ENCODE measurements at regions not wholly inside any gene's neighbourhood (a gene's known extent, or its start where the extent isn't known, plus 50 kb on each side); places are given as distances from the start of the nearest gene placed in this dataset.
"Not testable (repeated sequence)": the region's sequence is repeated elsewhere in the genome, so short reads cannot be mapped to it uniquely, and the experiment has no call there.

GRCh38 chr9:78676009-78676408 lies 379.1 kb downstream of the PSAT1 start:
- FAIRE-seq, result no peak

GRCh38 chr9:78676623-78677022 lies 379.7 kb downstream of the PSAT1 start:
- no peak for FAIRE-seq

GRCh38 chr9:78677326-78677725 lies 380.4 kb downstream of the PSAT1 start:
- FAIRE-seq, result no peak

- FAIRE-seq, result no peak
Measured at GRCh38 chr9:78678877-78679276, 382.0 kb downstream of the PSAT1 start.

- FAIRE-seq, result no peak
Measured at GRCh38 chr9:78680196-78680595, 383.3 kb downstream of the PSAT1 start.

- peak; percentile 37 for FAIRE-seq
Measured at GRCh38 chr9:78682216-78682615, 385.3 kb downstream of the PSAT1 start.

GRCh38 chr9:78685471-78685870 lies 388.5 kb downstream of the PSAT1 start:
- FAIRE-seq, result no peak

- no peak for FAIRE-seq
Measured at GRCh38 chr9:78688796-78689195, 391.9 kb downstream of the PSAT1 start.

- no peak for FAIRE-seq
Measured at GRCh38 chr9:78691542-78691941, 394.6 kb downstream of the PSAT1 start.

- no peak for FAIRE-seq
Measured at GRCh38 chr9:78692871-78693270, 395.9 kb downstream of the PSAT1 start.

GRCh38 chr9:78694974-78695373 lies 398.0 kb downstream of the PSAT1 start:
- FAIRE-seq, result no peak

- FAIRE-seq, result no peak
Measured at GRCh38 chr9:78695519-78695918, 398.6 kb downstream of the PSAT1 start.

GRCh38 chr9:78697618-78698017 lies 400.7 kb downstream of the PSAT1 start:
- no peak for FAIRE-seq

GRCh38 chr9:78698371-78698770 lies 401.4 kb downstream of the PSAT1 start:
- FAIRE-seq, result no peak

GRCh38 chr9:78699217-78699616 lies 402.3 kb downstream of the PSAT1 start:
- not testable (repeated sequence) for FAIRE-seq

- not testable (repeated sequence) for FAIRE-seq
Measured at GRCh38 chr9:78704153-78704552, 407.2 kb downstream of the PSAT1 start.

GRCh38 chr9:78707080-78707479 lies 410.2 kb downstream of the PSAT1 start:
- FAIRE-seq, result no peak

GRCh38 chr9:78707481-78707991 lies 410.6 kb downstream of the PSAT1 start:
- FAIRE-seq, result peak; percentile 51

GRCh38 chr9:78712903-78713613 lies 416.1 kb downstream of the PSAT1 start:
- FAIRE-seq, result no peak

- FAIRE-seq, result no peak
Measured at GRCh38 chr9:78713614-78714405, 416.9 kb downstream of the PSAT1 start.

GRCh38 chr9:78714576-78714975 lies 417.7 kb downstream of the PSAT1 start:
- FAIRE-seq, result no peak

- FAIRE-seq, result not testable (repeated sequence)
Measured at GRCh38 chr9:78719029-78719428, 422.1 kb downstream of the PSAT1 start.

- FAIRE-seq, result no peak
Measured at GRCh38 chr9:78724896-78725295, 428.0 kb downstream of the PSAT1 start.

GRCh38 chr9:78725503-78725902 lies 428.6 kb downstream of the PSAT1 start:
- FAIRE-seq, result no peak

Measured in endometrium (tissue), 2 donors.